HG03354 (cell line): ENCODE measurements at regions not wholly inside any gene's neighbourhood (a gene's known extent, or its start where the extent isn't known, plus 50 kb on each side); places are given as distances from the start of the nearest gene placed in this dataset.

Experiments
- ATAC-seq: cut with Tn5 transposase; IDR thresholded peaks from one replicate; pipeline ENCODE4 v1.9.1; 2021; ENCODE audit warnings: mild to moderate bottlenecking; ENCODE audit not compliant: unreplicated experiment, poor library complexity, severe bottlenecking

- no peak for ATAC-seq
These were observed 118.4 kb upstream of the TMEM18 start for GRCh38 chr2:795531-796041.

- ATAC-seq: no peak
These were observed 117.5 kb upstream of the TMEM18 start for GRCh38 chr2:794554-795241.

GRCh38 chr2:793236-793635 lies 116.0 kb upstream of the TMEM18 start:
- ATAC-seq: no peak

GRCh38 chr2:792687-793086 lies 115.5 kb upstream of the TMEM18 start:
- no peak for ATAC-seq

GRCh38 chr2:790634-791245 lies 113.5 kb upstream of the TMEM18 start:
- ATAC-seq: no peak

- no peak for ATAC-seq
These were observed 112.9 kb upstream of the TMEM18 start for GRCh38 chr2:790081-790480.

GRCh38 chr2:789529-789928 lies 112.3 kb upstream of the TMEM18 start:
- no peak for ATAC-seq

GRCh38 chr2:788227-789032 lies 111.2 kb upstream of the TMEM18 start:
- no peak for ATAC-seq

GRCh38 chr2:784753-785152 lies 107.5 kb upstream of the TMEM18 start:
- ATAC-seq: no peak

GRCh38 chr2:780581-780980 lies 103.4 kb upstream of the TMEM18 start:
- no peak for ATAC-seq

GRCh38 chr2:780002-780401 lies 102.8 kb upstream of the TMEM18 start:
- no peak for ATAC-seq

- no peak for ATAC-seq
These were observed 101.6 kb upstream of the TMEM18 start for GRCh38 chr2:778731-779350.

GRCh38 chr2:777546-777945 lies 100.3 kb upstream of the TMEM18 start:
- no peak for ATAC-seq

- no peak for ATAC-seq
These were observed 99.8 kb upstream of the TMEM18 start for GRCh38 chr2:777051-777450.

GRCh38 chr2:776487-776886 lies 99.3 kb upstream of the TMEM18 start:
- ATAC-seq: no peak

- ATAC-seq: no peak
These were observed 98.8 kb upstream of the TMEM18 start for GRCh38 chr2:776038-776437.

- ATAC-seq: no peak
These were observed 97.2 kb upstream of the TMEM18 start for GRCh38 chr2:774436-774835.

GRCh38 chr2:773256-774160 lies 96.3 kb upstream of the TMEM18 start:
- ATAC-seq: no peak

GRCh38 chr2:771538-771937 lies 94.3 kb upstream of the TMEM18 start:
- no peak for ATAC-seq
